ENCODE measurements at regions not wholly inside any gene's neighbourhood (a gene's known extent, or its start where the extent isn't known, plus 50 kb on each side); places are given as distances from the start of the nearest gene placed in this dataset.

DNA sequence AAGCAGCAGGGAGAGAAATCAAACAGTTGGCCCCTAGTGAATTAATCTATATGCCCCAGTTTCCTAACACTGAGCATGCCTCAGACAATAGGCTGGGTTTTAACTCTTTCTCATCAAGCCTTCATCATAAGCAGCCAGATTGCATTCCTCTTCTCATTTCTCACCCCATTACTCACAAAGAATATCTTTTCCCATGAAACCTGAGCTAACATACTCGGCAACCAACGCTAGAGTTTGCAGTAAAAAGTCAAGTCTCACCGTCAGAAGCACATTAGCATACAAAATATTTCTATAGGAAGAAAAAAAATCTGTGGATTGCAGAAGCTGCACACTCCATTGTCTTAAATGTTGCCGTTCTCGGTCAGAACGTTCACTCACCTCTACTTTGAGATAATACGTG is 429.9 kb upstream of the ARID1B start:
- DNase-seq: no peak

DNA sequence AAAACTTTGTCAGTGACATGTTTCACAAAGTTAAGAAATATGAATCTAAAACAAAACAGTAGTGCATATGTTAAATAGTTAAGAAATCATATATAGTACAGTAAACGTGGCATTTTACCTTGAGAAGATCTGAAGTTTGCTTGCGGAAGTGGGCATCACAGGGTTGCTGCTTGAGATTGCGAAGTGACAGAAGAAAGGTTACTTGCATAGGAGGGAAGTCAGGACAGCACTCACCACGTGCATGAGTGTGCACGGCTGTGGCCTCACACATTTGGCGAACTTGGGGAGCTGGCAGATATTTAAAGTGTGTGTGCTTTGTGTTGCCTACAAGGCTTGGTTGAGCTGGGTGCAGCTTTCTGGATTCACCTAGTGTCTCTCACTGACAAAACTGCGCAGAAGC is 431.5 kb upstream of the ARID1B start:
- no peak for DNase-seq

DNA sequence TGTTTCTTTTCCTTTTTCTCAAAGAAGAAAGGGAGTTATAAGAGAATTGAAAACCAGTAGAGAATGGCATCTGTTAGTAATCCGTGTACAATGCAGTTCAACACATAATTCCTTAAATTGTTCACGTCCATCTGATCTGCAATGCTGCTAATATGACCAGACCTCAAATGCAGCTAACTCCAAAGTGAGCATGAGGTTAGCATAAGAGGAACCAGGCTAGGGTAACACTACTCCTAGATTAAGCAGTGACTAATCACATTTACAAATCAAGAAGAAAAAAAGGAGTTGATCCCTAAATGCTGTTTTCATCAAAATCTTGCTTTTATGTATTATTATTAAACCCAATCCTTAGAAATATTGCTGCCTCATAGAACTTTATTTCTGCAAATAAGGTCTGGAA is 432.7 kb upstream of the ARID1B start:
- no peak for DNase-seq

DNA sequence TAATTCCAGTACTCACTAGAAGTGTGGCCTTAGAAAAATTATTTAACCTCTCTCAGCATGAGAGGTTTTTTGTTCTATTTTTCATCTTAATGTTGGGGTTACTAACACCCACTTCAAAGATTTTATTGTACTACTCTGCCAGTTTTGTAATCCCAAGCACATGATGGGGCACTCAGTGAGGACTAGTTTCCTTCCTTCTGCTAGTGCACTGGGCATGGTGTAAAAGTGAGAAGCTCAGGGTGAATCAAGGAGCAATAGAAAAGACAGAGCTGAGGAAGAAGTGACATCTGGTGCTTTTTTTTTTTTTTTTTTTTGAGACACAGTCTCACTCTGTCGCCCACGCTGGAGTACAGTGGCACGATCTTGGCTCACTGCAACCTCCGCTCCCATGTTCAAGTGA is 439.4 kb upstream of the ARID1B start:
- no peak for DNase-seq

DNA sequence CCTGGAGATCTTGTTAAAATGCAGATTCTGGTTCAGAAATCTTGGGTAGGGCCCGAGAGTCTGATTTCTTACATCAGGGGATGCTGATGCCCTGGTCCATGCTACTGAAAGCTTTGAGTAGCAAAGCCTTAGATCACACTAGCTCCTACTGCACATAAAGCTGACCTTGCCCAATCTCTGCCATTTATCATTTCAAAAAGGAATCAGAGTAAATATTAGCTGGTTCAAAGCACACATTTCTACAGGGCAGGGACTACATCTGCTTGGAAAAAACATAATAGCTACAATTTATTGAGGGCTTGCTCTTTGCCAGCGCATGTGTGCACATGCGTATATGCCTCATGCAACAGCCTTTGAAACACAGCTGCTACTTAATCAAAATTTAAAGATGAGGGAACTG is 440.4 kb upstream of the ARID1B start:
- DNase-seq: no peak

DNA sequence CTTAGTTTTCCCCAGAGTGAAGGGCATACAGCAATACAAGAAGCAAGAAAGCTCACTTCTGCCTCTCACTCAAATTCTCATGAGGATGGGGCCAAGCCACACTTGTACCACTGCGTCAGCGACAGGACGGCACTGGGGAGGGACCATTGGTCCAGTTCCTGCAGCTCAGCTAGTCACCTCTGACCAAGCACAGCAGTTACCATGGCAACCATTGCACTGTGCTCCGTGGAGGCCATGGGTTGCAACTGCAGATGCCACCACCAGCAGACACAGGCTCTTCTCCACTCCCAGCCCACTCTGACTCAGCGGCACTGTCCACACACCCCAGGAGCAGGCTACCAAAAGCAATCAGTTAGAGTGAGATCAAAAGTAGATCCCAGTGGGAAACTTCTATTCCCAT is 441.1 kb upstream of the ARID1B start:
- no peak for DNase-seq

DNA sequence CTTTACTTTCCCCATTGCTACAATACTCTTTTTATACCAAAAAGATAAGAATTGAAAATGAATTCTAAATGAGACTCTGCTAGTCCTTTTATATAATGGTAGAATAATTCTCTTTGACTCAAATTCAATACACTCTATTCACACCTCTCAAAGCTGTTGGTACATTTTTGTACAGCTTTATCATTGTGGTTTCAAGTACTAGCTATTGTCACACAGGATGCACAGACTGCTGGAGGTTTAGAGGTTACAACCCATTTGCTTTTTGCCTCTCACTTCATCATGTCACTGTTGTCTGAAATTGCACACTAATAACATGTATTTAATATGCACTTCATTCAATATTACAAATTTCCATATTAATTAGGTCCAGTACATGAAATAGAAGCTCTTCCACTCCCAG is 442.2 kb upstream of the ARID1B start:
- DNase-seq: no peak

DNA sequence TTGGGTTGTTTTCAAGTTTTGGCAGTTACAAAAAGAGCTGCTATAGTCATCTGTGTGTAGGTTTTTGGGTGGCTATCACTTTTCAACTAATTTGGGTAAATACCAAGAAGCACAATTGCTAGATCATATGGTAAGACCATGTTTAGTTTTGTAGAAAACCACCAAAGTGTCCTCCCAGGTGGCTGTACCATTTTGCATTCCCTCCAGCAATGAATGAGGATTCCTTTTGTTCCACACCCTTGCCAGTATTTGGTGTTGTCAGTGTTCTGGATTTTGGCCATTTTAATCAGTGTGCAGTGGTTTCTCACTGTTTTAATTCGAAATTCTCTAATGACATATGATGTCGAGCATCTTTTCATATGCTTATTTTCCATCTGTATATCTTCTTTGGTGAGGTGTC is 457.5 kb upstream of the ARID1B start:
- no peak for DNase-seq

DNA sequence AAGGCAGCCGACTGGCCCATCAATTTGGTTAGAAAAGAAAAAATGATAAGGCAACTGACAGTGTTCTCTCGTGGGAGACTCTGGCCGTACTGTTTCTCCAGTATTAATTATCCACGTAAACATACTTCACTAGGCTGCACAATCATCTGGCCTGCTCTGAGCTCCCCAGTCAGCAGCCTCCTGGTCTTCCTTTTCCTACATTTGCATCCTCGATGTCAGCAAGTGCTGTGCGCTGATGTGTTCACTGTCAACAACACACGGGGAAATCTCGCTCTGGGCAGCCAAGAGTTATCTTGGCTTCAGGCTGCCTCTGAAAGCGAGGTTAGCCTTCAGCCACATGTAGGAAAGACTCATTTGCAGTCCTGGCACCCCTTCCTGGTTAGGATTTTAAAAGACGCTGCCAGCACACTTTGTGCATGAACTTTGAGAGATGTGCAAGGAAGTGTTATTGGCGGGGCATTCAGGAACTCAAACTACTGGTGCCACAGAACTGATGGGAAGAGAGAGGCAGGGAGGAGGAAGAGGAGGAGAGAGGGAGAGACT is 460.5 kb upstream of the ARID1B start:
- no peak for DNase-seq

DNA sequence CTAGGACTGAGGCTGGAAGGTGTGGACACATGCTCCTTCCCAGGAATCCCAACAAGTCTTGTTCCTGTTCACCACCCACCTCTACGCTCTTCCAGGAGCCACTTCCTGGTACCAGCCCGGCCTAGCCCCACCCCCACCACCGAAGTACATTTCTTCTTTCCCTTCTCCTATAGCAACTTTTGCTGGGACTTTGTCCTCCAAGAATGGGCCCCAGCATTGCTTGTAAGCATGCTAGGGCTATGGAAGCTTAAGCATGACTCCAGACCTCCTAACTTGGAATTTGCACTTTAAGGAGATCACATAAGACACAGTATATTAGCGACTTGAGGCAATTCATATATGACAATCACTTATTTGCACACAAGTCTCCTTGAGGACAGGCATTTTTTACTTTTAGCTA is 462.0 kb upstream of the ARID1B start:
- no peak for DNase-seq

DNA sequence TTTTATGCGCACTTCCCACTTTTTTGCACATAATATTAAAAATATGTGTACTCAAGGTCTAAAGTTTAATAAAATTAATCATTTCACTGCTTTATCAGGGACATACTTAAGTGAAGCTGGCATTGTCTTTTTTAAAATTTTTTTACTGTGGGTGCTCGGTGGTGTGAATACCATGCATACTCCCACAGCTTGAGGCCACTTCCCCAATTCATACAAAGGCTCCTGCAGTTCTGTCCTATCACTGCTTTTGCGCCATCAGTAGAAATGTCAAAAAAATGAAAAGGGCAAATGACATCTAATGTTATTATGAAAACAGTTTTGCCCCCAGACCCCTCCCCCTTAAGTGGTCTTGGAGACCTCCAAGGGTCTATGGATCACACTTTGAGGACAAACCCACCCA is 464.1 kb upstream of the ARID1B start:
- no peak for DNase-seq

DNA sequence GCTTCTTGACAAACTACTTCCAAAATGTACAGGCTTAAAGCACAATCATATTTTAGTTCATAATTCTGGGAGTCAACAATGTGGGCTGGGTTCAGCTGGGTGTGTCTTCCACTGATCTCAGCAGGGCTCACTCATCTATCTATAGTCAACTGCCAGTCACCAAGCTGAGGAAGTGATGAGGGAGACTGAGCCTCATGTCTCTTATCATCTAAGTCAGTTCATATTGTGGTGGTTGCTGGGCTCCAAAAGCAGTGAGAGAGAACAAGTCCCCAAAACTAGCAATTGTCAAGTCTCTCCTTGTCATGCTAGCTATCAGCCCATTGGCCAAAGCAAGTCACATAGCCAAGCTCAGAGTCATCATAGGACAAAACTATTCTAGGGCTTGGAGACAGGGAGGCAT is 465.9 kb upstream of the ARID1B start:
- DNase-seq: no peak

DNA sequence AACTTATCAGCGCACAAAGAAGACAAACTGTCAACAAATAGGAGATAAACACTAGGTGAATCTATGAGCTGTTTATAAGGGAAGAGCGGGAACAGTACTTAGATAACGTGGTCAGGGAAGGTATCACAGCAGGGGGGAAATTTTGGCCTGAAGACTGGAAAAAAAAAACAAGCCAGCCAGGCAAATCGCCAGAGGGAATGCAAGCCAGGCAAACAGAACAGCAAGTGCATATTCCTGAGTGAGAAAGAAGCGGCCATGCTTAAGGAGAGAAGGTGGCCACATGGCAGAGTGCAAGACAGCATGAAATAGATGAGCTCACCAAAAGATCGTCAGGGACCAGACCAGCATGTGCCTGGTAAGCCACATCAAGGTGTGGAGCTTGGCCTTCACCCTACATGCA is 466.5 kb upstream of the ARID1B start:
- DNase-seq: no peak

DNA sequence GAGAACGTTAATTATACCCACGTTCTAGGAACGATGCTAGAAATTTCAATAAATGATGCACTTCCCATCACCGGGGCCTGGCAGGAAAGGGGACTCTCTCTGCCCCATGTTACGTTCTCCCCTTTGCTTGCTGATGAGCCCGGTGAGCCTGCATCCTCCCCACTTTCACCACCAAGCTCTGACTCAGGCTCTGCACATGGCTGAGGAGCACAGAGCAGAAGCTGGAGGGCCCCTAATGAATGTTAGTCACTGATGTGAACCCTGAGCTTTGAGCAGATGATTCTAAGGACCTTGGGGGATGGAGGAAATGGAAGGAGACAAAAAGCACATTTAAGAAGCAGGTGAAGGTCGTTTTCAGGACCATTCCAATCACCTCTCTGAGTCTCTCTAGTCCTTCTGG is 468.2 kb upstream of the ARID1B start:
- no peak for DNase-seq

DNA sequence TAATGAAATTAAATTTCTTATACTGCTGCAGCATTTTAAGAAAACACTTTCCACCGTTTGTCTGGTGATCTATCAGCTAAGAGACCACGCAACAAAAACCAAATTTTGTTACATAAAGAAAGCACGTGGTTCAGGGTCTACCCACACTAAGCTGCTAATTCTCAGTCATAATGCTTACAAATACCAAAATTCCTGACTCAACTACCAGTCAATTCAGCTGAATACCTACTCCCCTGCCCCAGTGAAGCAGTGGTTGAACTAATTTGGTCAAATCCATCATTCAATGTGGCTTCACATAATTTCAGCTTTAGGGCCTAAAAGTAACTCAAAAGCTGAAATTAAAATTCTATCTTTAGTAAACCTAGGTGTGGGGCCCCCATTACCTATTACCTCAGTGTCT is 468.6 kb upstream of the ARID1B start:
- no peak for DNase-seq

DNA sequence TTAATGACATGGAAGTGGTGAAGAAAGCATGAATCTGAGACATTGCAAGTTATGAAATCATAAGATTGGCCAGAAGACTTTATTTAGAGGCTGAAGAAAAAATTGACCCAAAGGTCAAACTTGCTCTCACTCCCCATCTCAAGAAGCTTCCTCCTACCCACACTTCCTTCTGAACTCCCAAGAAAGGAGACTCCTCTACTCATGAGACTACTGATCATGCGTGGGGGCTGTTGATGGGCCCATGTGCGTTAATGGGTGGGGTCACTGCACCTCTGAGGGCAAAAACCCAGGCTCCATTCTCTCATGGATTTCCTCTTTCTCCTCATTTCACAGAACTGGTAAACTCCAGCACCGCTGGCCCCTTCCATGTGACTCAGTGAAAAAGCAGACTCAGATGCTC is 470.6 kb upstream of the ARID1B start:
- no peak for DNase-seq

DNA sequence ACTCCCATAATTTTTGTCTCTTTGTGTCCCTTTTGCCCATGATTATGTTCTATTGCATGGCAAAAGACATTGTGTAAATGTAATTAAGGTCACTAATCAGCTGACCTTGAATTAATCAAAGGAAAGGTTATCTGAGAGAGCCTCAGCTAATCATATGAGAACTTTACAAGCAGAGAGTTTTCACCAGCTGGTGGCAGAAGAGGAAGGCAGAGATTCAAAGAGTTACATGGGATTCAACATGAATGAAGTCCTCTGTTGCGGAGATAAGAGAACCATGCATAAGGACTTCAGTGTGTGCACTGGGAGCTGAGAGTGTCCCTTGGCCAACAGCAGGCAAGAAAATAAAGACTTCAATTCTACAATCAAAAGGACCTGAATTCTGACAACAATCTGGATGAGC is 494.1 kb upstream of the ARID1B start:
- DNase-seq: no peak

DNA sequence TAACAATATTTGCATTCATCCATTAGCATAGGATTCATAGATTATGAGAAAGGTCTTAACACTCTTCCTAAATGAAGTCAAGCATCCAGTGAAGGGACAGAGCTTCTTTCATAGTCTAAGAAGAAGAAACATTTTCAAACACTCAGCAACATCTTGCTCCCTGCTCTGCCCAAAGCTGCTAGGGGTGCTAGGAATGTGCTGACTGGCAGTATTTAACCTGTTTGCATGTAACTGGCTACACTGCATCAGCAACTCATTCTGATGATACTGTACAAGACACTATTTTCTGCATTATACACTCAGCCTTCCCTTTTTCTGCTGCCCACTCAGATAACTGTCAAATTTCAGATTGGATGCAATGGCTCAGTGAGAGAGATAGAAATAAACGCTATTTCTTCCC is 495.1 kb upstream of the ARID1B start:
- DNase-seq: no peak

DNA sequence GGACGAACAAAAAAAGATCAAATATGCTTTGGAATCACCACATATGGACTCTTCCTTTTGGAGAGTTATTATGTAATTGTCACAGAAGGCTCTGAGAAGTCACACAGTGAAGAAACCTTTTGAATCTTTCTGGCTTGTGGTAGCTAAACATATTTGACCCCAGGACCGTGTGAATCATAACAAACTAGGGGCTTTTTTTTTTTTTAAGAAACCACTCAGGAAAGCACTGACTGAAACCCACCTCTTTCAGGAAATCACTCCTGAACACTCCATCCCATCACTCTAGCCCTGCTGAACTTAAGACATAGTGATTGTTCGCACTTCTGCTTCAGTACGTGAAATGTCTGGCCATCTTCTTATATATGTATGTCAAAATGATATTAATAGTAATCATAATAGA is 495.9 kb upstream of the ARID1B start:
- DNase-seq: no peak

DNA sequence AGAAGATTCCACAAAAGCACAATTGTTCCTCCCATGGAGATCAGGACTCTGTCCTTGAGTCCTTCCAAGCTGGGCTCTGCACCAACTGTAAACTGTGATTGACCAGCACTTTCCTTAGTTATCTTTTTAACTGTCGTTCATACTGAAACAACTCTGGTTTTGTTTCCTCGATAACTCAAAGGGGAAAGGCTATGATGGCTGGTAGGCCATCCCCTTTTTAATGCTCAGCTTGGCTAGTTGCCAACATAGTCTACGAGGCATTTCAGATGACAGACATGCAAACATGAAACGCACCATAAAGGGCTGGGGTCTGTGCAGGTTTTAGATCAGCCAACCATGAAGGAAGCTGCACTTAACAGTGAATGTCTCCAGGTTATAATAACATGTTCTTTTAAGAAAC is 497.1 kb upstream of the ARID1B start:
- no peak for DNase-seq

DNA sequence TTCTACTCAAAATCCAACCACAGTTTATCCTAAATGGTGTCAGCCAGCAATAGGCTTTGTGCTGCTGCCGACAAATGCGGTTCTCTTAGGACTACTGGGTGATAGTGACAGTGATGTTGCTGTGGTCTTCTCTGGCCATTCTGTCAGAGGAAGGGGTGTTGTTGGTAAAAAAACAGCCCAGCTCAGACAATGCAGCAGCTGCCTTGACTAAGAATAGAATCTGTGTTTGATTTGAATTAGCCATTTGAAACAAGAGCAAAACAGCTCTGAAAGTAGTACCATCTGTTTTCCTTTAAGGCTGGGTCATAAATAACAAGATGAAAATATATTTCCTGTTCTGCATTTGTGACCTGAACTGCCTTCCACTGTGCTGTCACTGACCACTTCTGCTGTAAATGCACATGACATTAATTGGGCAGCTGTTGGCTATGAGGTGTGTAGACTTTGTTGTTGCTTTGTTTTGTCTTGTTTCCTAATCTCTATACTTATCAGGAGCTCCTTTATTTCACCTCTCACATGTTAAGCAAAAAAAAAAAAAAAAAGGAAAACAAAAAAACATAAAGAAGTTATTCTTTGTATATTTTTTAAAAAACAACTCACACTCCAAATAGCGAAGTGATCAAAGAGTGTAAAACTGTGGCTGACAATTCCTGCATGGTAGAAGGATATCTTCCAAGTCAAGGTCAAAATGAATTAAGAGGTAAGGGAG is 497.8 kb upstream of the ARID1B start:
- DNase-seq: no peak

DNA sequence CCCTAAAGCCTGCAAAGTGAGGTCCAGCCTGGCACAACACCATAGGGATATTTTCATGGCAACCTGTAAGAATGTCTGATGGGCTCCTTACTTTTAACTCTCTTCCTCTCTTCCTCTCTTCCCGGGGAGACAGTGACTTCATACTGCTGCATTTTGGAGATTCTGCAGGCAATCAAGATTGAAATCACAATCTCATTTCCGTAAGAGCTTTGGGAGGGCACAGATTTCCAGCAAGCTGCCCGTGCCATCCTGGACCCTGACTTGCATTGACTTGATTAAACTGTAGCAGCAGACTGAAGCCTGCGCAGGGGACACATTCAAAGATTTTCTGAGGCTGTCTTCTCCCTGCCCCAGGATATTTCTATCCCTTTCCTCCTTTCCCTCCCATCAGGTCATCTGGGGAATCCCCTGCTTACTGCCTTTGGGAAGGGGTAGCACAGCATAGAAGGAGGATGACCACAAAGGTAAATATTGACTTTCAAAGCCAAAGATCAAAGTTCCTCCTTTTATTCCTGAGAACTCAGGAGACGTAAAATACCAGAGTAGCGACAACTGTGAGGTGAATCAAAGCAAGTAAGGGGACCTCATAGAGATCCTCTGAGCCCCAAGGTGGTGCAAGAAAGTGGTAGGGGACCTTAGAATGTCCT is 504.0 kb upstream of the ARID1B start:
- DNase-seq: no peak

DNA sequence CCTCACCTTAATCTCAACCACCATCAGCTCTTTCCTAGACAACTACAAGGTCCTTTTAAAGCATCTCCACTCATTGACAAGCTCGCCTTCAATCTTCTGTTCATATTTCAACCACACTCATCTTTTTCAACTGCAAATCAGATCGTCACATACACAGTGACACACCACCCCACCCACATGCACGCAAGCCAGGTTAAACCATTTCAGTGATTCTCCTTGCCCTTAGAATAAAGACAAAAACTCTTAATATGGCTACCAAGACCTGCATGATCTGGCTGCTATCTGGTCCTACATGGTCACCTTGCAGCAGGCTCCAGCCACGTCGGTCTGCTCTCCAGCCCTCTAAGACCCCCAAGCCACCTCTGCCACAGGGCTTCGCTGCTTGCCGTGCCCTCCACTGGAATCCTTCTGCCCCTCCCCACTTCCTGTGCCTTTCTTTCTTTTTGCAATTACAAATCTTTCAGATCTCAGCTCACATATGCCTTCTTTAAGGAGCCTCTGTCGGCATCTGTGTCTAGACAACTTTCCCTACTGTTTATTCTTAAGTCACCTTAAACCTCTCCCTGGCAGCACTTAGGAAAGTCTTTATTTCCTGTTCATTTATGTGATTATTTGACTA is 507.3 kb upstream of the ARID1B start:
- no peak for DNase-seq

DNA sequence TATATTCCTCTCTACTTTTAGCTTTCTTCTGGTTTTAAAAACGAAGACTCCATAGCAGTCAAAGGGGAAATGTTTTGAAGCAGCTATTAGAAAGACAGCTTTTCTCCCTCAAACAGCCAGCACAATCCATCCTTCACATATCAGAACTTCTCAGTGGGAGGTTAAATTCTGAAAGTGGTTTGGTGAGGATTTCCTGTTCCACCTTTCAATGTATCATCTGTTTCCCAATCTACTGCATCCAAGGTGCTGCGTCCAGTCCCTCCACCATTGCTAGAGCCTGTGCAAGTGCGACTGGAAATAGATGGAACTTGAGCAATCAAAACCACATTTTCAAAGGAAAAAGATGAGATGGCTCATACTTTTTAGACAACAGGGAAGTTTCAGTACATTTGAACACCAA is 508.3 kb upstream of the ARID1B start:
- no peak for DNase-seq

DNA sequence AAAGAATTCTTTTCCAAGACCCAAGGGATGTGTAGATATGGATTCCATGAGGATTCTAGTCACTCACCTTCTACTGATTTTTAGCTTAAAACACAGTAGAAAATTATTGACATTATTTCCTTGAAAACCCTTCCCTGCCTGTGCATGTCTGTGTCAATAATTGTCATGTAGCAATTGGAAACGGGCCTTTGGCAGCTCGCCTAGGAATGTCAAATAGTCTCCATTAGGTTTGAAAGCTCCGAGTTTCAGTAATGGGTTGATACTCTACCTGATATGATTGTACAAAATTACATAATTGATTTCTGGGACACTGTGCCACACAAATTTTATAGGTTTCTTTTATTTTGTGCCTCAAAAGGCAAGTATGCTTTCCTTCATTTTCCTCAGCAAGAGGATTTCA is 515.2 kb upstream of the ARID1B start:
- DNase-seq: no peak
